ENCODE measurements at regions not wholly inside any gene's neighbourhood (a gene's known extent, or its start where the extent isn't known, plus 50 kb on each side); places are given as distances from the start of the nearest gene placed in this dataset.

GRCh38 chr17:59469786-59470485 lies 95.5 kb upstream of the DHX40 start:
- TF ChIP-seq CTCF (IDR thresholded peaks at IDR 0.05): no peak
- no peak for TF ChIP-seq POLR2A (IDR thresholded peaks at IDR 0.05)
